T-helper 1 cell treated with Interleukin-12 subunit alpha and Interleukin-12 subunit beta and Interleukin-4 antibody, amounts not matched to agents 30 μg/mL and 1 μg/mL, for 36 hours (primary cell): ENCODE measurements at regions not wholly inside any gene's neighbourhood (a gene's known extent, or its start where the extent isn't known, plus 50 kb on each side); places are given as distances from the start of the nearest gene placed in this dataset.

Source experiments
- H3K27ac Mint-ChIP-seq: one replicate; pipeline ENCODE4 v1.8.0; 2021; ENCODE audit warnings: mild to moderate bottlenecking, mixed read lengths
- H3K27me3 Mint-ChIP-seq: one replicate; pipeline ENCODE4 v1.8.0; 2021; ENCODE audit warnings: low read depth, mixed read lengths
- H3K36me3 Mint-ChIP-seq: one replicate; pipeline ENCODE4 v1.8.0; 2021; ENCODE audit warnings: low read depth, mixed read lengths
- H3K4me1 Mint-ChIP-seq: one replicate; pipeline ENCODE4 v1.8.0; 2021; ENCODE audit warnings: low read depth, mixed read lengths
- H3K4me3 Mint-ChIP-seq: one replicate; pipeline ENCODE4 v1.8.0; 2021; ENCODE audit warnings: mild to moderate bottlenecking, moderate library complexity, mixed read lengths
- H3K9me3 Mint-ChIP-seq: one replicate; pipeline ENCODE4 v1.8.0; 2021; ENCODE audit warnings: mixed read lengths

DNA sequence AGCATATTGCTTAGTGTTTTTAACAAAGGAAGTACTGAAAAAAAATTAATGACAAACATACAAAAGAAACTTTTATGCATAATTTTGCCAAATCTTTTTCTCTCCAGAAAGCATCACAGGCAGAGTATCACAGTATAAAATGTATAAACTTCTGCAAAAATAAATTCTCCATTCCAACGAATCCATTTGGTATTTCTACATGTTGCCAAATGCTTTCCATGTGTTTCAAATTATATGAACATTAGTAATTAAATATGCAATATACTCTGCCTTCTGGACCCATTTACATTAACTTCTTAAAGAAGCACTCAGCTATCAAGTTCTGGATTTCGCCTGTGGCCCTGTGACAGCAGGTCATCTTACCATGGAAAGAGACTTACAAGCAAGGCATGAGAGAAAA is 189.1 kb upstream of the ALCAM start:
- Mint-ChIP-seq H3K36me3 (no peaks in the 10 kb centered on the region), H3K9me3 (no peaks in the 10 kb centered on the region), H3K27me3 (no peaks in the 10 kb centered on the region), H3K4me1 (no peaks in the 10 kb centered on the region), H3K27ac (no peak overlapping the region), H3K4me3 (no peak overlapping the region)

GRCh38 chr3:105187344-105187743 is 179.4 kb upstream of the ALCAM start:
- H3K9me3 Mint-ChIP-seq = no peaks in the 10 kb centered on the region
- H3K4me1 Mint-ChIP-seq = no peaks in the 10 kb centered on the region
- no peak overlapping the region for H3K27ac Mint-ChIP-seq
- no peaks in the 10 kb centered on the region for H3K27me3 Mint-ChIP-seq
- H3K36me3 Mint-ChIP-seq = no peaks in the 10 kb centered on the region
- no peak overlapping the region for H3K4me3 Mint-ChIP-seq

- Mint-ChIP-seq H3K27me3 (no peaks in the 10 kb centered on the region), H3K36me3 (no peaks in the 10 kb centered on the region), H3K27ac (no peak overlapping the region), H3K4me1 (no peaks in the 10 kb centered on the region), H3K4me3 (no peak overlapping the region), H3K9me3 (no peaks in the 10 kb centered on the region)
These were observed 171.4 kb upstream of the ALCAM start for GRCh38 chr3:105195260-105195659.

DNA sequence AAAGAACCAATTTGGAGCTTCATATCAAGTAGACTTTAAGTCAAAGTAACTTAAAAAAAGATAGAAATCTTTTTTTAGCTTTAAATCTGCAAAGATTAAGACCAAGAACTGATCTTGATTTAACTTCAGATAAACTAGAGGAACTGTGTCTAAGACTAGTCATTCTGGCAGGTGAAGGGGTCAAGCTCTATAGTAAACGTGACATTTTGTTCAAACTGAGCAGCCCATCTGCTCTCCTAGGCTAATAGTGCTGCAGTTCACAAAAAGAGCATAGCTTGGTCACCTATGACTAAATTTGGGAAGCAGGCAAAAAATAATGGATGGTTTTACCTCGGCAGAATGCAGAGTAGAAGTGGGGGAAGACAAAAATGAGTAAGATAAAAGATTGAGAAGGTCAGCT is 168.8 kb upstream of the ALCAM start:
- no peak overlapping the region for H3K27ac Mint-ChIP-seq
- no peaks in the 10 kb centered on the region for H3K27me3 Mint-ChIP-seq
- no peaks in the 10 kb centered on the region for H3K4me1 Mint-ChIP-seq
- H3K36me3 Mint-ChIP-seq = no peaks in the 10 kb centered on the region
- no peaks in the 10 kb centered on the region for H3K9me3 Mint-ChIP-seq
- no peak overlapping the region for H3K4me3 Mint-ChIP-seq

- Mint-ChIP-seq H3K36me3 (no peaks in the 10 kb centered on the region), H3K27me3 (no peaks in the 10 kb centered on the region), H3K9me3 (no peaks in the 10 kb centered on the region), H3K4me1 (no peaks in the 10 kb centered on the region), H3K27ac (no peak overlapping the region), H3K4me3 (no peak overlapping the region)
These were observed 167.5 kb upstream of the ALCAM start for GRCh38 chr3:105199217-105199616.

DNA sequence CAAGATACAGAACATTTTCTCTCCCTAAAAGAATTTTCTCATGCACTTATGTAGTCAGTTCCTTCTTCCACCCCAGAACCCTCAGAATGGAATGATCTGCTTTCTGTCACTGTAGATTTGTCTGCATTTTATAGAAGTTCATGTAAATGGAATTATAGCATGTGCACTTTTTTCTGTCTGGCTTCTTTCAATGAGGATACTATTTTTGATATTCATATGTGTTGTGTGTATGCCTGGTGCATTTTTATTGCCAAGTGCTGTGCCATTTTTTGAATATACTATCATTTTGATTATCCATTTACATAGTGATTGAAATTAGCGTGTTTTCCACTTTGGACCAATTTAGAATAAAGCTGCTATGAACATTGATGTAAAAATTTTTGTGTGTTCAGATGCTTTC is 156.6 kb upstream of the ALCAM start:
- Mint-ChIP-seq H3K9me3 (no peaks in the 10 kb centered on the region), H3K4me3 (no peak overlapping the region), H3K27me3 (peaks cover 2% of the 10 kb centered on the region), H3K36me3 (no peaks in the 10 kb centered on the region), H3K27ac (no peak overlapping the region), H3K4me1 (no peaks in the 10 kb centered on the region)

GRCh38 chr3:105214590-105214989 is 152.1 kb upstream of the ALCAM start:
- peaks cover 2% of the 10 kb centered on the region for H3K27me3 Mint-ChIP-seq
- H3K27ac Mint-ChIP-seq = no peak overlapping the region
- H3K4me1 Mint-ChIP-seq = no peaks in the 10 kb centered on the region
- no peaks in the 10 kb centered on the region for H3K9me3 Mint-ChIP-seq
- no peaks in the 10 kb centered on the region for H3K36me3 Mint-ChIP-seq
- H3K4me3 Mint-ChIP-seq = no peak overlapping the region

- H3K36me3 Mint-ChIP-seq = no peaks in the 10 kb centered on the region
- no peaks in the 10 kb centered on the region for H3K9me3 Mint-ChIP-seq
- no peaks in the 10 kb centered on the region for H3K27me3 Mint-ChIP-seq
- no peak overlapping the region for H3K4me3 Mint-ChIP-seq
- no peaks in the 10 kb centered on the region for H3K4me1 Mint-ChIP-seq
- H3K27ac Mint-ChIP-seq = no peak overlapping the region
These were observed 144.1 kb upstream of the ALCAM start for GRCh38 chr3:105222568-105223093.

DNA sequence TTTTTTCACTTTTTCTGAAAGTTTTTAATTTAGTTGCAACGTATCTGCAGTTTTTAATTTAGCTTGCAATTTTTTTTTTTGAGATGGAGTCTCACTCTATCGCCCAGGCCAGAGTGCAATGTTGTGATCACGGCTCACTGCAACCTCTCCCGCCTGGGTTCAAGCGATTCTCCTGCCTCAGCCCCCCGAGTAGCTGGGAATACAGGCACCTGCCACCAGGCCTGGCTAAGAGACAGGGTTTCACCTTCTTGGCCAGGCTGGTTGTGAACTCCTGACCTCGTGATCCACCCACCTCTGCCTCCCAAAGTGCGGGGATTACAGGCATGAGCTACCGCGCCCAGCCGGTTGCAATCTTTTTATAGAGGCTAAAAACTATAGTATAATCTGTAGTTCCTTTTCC is 142.9 kb upstream of the ALCAM start:
- Mint-ChIP-seq H3K4me3 (no peak overlapping the region), H3K9me3 (no peaks in the 10 kb centered on the region), H3K27me3 (no peaks in the 10 kb centered on the region), H3K27ac (no peak overlapping the region), H3K4me1 (no peaks in the 10 kb centered on the region), H3K36me3 (no peaks in the 10 kb centered on the region)

DNA sequence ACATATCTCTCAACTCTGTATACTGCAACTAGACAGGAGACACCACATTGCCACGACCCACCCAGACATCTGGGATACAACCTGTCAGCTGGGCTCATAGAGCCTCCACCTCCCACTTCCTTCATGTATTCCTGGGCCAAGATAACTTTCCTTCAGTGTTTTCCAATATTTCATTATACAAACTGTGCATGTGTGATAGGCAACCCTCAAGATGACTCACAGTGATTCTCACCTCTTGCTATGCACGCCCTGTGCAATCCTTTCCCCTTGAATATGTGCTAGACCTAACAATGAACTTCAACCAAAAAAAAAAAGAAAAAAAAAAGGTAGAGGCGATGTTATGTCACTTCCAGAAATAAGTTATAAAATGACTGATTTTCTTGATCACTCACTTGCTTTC is 138.0 kb upstream of the ALCAM start:
- Mint-ChIP-seq H3K27me3 (peaks cover 3% of the 10 kb centered on the region), H3K36me3 (no peaks in the 10 kb centered on the region), H3K4me1 (no peaks in the 10 kb centered on the region), H3K27ac (no peak overlapping the region), H3K9me3 (no peaks in the 10 kb centered on the region), H3K4me3 (no peak overlapping the region)

DNA sequence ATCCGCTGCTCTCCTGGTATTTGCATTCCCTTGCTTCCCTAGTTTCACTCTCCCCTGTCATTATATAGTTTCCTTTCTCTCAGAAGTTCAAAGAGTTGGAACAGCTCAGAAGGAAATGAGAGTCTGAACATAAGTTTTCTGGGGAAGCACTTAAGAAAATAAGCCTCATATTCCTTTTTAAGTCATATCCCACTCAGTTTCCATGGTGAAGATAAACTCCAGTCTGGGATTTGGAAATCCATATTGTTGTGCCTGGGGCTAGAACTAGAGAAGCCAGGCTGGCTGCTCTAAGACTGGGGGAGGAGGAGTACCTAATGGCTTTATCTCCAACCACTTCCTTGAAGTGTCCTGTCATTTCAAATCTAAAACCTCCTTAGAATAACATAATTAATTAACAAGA is 134.2 kb upstream of the ALCAM start:
- no peak overlapping the region for H3K4me3 Mint-ChIP-seq
- no peaks in the 10 kb centered on the region for H3K4me1 Mint-ChIP-seq
- H3K9me3 Mint-ChIP-seq = no peaks in the 10 kb centered on the region
- H3K27me3 Mint-ChIP-seq = peaks cover 3% of the 10 kb centered on the region
- H3K36me3 Mint-ChIP-seq = no peaks in the 10 kb centered on the region
- no peak overlapping the region for H3K27ac Mint-ChIP-seq

GRCh38 chr3:105233010-105233409 is 133.7 kb upstream of the ALCAM start:
- Mint-ChIP-seq H3K4me1 (no peaks in the 10 kb centered on the region), H3K36me3 (no peaks in the 10 kb centered on the region), H3K27me3 (peaks cover 3% of the 10 kb centered on the region), H3K27ac (no peak overlapping the region), H3K4me3 (no peak overlapping the region), H3K9me3 (no peaks in the 10 kb centered on the region)

GRCh38 chr3:105235221-105235620 is 131.5 kb upstream of the ALCAM start:
- Mint-ChIP-seq H3K27ac (no peak overlapping the region), H3K4me3 (no peak overlapping the region), H3K27me3 (peaks cover 3% of the 10 kb centered on the region), H3K9me3 (no peaks in the 10 kb centered on the region), H3K4me1 (no peaks in the 10 kb centered on the region), H3K36me3 (no peaks in the 10 kb centered on the region)

- no peaks in the 10 kb centered on the region for H3K36me3 Mint-ChIP-seq
- H3K27ac Mint-ChIP-seq = no peak overlapping the region
- no peak overlapping the region for H3K4me3 Mint-ChIP-seq
- H3K27me3 Mint-ChIP-seq = peaks cover 3% of the 10 kb centered on the region
- no peaks in the 10 kb centered on the region for H3K4me1 Mint-ChIP-seq
- no peaks in the 10 kb centered on the region for H3K9me3 Mint-ChIP-seq
These were observed 130.9 kb upstream of the ALCAM start for GRCh38 chr3:105235785-105236184.

DNA sequence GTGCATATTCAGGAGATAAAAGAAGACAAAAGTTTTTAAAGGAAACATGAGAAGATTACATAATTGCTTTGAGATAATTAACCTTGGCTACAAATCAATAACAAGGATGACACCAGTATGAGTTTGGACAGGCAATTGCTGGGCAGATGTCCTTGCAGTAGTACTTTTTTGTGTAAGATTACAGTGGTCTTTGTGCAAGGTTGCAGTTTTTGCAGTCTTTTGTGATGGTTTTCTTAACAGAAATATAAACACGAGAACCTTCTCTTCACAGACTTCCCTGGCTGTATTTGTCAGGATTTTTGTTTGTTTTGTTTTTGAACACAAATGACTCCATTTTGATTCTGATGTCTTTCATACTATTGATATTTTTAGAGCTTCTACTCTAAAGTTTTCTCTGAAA is 128.3 kb upstream of the ALCAM start:
- peaks cover under 1% of the 10 kb centered on the region for H3K27me3 Mint-ChIP-seq
- H3K36me3 Mint-ChIP-seq = no peaks in the 10 kb centered on the region
- no peak overlapping the region for H3K27ac Mint-ChIP-seq
- no peaks in the 10 kb centered on the region for H3K9me3 Mint-ChIP-seq
- H3K4me1 Mint-ChIP-seq = no peaks in the 10 kb centered on the region
- no peak overlapping the region for H3K4me3 Mint-ChIP-seq

DNA sequence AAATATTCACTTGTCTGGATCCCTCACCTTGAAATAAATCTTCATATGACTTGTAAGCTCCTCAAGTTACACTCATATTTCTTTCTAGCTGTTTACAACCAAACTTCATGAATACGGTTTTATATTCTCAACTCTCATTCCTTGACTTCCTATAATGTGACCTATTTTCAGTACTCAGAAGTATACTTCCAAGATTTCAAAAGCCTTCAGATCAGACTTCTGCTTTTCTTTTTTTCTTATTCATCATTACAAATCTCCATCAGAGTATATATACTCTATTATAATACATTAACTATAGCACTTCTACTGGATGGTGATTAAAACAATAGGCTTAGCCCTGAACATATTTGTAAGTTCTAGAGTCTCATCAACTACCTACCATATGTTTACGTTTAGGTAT is 123.6 kb upstream of the ALCAM start:
- H3K4me1 Mint-ChIP-seq = no peaks in the 10 kb centered on the region
- H3K27me3 Mint-ChIP-seq = no peaks in the 10 kb centered on the region
- H3K4me3 Mint-ChIP-seq = no peak overlapping the region
- no peaks in the 10 kb centered on the region for H3K9me3 Mint-ChIP-seq
- H3K27ac Mint-ChIP-seq = no peak overlapping the region
- H3K36me3 Mint-ChIP-seq = no peaks in the 10 kb centered on the region
